SIG-M5 treated with dmso at 0.1 percent for 504 hours (cell line): ENCODE measurements at regions not wholly inside any gene's neighbourhood (a gene's known extent, or its start where the extent isn't known, plus 50 kb on each side); places are given as distances from the start of the nearest gene placed in this dataset.
A peak's percentile ranks its signal among the peaks of the same experiment; 100 is the strongest.

Experiments
- DNase-seq: peaks from one replicate; lab custom pipeline; 2025; ENCODE audit not compliant: unreplicated experiment; lab: John Stamatoyannopoulos, UW

- no peak for DNase-seq
Observed at GRCh38 chr6:9499709-9500108, 915.2 kb downstream of the TFAP2A start.

DNA sequence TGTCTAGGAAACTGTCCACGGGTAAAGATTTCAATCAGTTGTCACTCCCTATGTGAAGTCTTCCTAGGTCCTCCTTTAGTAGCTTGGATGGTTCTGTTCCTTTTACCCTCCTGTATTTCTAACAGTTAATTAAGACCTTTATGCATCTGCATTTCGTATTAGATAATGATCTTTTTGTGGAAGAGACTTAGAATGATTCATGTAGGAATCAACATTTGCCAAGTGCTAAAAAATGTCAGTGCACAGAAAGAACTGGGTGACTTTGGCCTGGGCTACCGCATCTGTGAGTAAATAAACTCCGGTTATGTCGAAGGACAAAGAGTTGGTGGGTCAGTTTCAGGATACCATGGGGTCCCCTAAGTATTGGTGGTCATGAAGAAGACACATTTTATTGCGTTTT lies 918.0 kb downstream of the TFAP2A start:
- DNase-seq = no peak

DNA sequence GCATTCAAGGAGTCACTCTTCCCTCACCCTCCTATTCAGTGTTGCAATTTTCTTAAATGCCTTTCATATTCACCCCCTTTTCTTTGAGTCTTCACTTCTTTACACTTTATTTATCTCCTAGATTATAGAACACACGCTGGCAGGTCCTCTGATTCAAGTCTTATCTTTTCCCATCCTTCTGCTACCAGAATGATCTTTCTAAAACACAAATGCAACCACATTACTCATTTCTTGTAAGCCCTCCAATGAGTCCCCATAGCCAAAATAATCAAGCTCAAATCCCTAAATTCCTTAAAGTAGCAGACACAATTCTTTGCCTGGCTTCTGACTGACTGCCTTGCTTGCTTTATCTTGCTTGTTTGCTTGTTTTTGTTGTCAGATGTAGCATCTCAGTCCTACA lies 920.0 kb downstream of the TFAP2A start:
- no peak for DNase-seq

DNA sequence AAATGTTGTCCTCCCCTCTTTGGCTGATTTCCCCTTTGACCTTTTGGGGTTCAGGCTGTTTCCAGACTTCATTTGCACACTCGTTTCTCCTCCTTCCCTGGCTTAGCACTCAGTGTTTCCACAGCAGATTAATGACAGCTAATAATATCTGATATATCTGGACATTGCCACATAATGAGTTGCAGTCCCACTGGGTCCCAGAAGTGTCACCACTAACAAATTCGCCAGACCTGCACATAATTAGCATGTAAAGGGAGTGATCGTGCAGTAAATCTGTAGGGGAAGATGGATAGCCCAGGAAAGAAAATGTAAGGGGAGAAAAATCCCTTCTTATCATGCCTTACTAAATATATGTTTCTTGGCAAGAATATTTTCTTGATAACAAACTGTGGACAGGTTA lies 922.1 kb downstream of the TFAP2A start:
- no peak for DNase-seq

GRCh38 chr6:9487128-9487527 lies 927.7 kb downstream of the TFAP2A start:
- no peak for DNase-seq

DNA sequence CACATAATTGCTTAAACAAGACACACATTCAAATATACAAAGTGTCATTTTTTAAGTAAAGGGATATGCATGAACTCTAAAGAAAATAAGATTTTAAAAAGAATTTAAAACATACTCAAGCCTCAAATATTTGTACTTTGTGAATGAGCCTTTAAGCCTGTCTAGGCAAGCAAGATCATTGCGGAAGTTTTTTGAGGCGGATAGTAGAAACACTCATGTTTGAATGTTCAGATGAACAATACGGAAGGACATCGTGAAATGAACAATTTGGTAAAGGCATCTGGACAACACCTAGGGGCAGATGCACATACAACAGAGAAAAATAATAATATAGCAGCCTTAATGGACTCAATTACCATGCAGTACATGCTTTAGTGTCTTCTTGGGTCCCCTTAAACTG lies 928.9 kb downstream of the TFAP2A start:
- no peak for DNase-seq

- no peak for DNase-seq
Observed at GRCh38 chr6:9484686-9485085, 930.2 kb downstream of the TFAP2A start.

DNA sequence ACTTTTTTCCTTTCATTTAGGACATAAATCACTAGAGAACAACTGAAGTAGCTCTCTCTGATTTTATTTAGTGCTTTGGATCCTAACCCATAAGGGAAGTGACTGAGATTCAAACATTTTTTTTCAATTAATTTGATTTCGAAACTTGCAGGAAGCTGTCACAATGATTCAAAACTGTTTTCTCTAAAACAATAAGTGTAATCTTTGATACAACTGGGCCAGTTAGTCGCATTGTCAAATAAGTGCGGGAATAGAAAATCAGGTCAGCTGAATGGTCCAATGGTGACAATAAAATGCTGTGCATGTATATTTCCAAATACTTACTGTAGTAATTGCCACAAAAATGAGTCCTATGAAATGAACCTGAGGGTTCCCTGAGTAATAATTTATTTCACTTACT lies 930.8 kb downstream of the TFAP2A start:
- no peak for DNase-seq

GRCh38 chr6:9482030-9482738 lies 932.7 kb downstream of the TFAP2A start:
- no peak for DNase-seq

GRCh38 chr6:9481292-9482029 lies 933.4 kb downstream of the TFAP2A start:
- no peak for DNase-seq

DNA sequence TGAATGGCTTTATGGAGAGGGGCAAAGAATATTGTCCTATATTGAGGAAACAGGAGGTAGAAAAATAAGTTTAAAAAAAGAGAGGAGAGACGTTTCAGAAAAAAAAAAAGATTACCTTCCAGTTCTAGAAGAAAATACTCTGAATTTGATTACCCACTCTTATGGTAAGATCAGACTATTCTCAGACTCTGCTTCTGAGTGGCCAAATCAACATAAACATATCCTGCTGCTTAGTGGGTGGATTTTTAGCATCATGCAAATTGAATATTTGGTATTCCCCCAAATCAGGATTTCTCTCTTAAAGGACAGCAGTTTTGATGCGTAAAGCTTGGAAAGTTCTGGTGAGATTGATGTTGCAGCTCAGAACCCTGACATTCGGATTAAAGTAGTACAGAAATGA lies 946.6 kb downstream of the TFAP2A start:
- DNase-seq = no peak

GRCh38 chr6:9467741-9468140 lies 947.1 kb downstream of the TFAP2A start:
- no peak for DNase-seq

DNA sequence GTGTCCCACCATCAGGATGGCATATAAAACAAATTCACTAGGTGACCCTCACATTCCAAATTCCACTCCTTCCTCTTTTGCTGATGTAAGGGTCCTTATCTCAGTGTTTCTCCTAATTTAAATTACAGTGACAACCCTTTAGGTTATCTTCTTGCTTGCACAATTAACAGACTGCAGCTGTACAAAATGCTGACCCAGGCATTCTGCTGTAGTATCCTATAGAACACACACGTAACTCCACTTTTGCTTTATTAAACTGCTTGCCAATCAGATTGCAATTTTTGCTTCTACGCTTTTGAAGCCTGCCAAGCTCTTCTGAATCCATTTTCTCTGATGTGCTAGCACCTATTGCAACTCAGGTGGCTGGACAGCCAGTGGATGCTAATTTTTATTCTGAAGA lies 950.3 kb downstream of the TFAP2A start:
- no peak for DNase-seq

DNA sequence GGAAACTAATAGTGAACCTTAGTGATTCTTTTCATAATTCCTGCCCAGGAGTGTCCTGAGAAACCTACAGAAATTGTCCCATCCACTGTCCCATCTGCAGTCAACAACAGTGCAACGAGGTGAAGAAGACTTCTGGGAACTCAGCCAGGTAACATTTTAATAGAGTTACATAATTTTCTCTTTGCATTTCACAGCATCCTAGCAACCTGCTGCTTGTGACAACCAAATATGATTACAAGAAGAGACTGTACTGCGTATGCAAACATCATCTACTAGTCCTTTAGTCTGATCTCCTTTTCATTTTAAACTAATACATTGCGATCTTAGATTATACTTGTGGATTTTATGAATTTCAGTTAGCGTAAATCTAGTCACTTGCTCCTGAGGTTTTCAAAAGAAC lies 951.6 kb downstream of the TFAP2A start:
- DNase-seq = peak; percentile 22

GRCh38 chr6:9461188-9461587 lies 953.7 kb downstream of the TFAP2A start:
- no peak for DNase-seq

DNA sequence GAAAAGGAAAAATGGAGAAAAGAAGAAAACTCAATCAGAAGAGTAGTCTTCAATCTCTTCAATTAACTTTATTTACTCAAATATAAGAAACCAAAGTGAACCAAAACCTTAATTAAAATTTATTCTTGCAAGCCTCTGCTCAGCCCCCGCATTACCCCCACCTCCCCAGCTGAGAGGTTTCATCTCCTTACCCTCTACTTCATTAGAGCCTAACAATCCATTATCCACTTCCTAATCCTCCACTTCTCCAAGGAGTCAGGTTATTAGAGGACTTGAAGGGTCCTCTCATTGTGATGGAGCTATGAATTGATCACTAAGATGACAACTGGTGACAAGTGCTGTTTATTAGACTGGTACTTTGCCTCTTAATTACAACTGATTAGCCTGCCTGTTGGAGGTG lies 956.5 kb downstream of the TFAP2A start:
- no peak for DNase-seq

GRCh38 chr6:9455864-9456658 lies 958.8 kb downstream of the TFAP2A start:
- DNase-seq = no peak

DNA sequence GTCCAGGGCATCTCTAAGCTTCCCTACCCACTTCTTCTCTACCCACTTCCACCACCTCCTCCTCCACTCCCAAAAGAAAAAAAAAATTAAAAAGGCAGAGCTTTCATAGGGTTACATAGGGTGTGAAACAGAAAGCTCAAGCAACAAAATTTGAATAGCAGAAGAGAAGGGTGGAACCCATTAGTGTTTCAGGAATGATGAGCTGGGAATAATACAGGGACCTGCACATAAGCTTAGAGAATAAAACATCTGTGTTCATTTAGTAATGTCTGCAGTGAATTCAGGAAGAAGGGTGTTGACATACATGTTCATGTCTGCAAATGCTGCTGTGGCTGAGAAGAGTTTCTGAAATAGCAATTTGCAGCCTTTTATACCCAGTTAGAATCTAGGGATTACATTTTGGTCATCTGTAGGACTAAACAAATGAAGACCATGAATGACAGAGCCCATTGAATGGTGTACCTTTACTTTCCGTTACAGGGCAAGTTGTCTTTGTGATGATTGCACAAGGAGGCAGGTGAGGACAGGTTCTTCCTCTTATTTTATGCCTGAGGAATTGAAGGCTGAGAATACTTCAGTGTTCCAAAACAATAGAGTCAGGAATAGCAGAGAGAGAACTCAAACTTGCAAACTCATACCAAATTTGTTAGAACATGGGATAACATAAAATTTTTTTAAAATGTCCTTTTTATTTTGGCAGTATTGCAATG lies 975.1 kb downstream of the TFAP2A start:
- no peak for DNase-seq

DNA sequence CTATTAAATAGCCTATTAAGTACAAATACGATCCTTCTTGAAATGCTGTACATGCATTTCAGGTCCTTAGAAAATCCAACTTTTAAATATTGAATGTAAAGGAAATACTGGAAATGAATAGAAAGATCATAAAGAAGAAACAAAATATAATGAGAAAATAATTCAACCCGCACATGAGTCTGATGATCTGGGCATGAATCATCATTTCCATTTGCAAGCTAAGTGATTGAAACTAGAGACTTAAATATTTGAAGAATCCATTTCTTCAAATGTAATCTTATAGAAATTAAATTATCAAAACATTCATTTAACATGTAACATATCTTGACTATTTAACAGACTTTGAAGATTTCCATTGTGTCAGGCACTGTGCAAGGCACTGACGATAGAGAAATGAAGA lies 977.0 kb downstream of the TFAP2A start:
- DNase-seq = no peak

DNA sequence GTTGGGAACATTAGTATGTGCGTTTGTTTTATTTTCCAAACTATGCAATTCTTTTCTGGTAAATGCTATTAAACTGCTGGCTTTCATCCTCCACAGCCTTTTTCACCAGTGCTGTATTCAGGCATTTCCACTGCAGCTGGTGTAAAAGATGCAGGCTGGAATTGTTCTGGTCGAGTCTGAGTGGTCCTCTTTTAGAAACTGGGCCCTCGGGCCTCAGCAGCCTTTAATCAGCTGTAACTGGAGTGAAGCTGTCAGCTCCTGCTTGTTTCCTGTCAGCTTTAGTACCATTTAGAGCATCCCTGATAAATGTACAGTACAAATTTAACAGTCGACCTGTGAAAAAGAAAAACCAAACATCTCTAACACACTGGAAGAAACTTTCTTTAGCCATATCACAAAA lies 979.6 kb downstream of the TFAP2A start:
- DNase-seq = no peak

- no peak for DNase-seq
Observed at GRCh38 chr6:9431945-9432344, 982.9 kb downstream of the TFAP2A start.
